BLaER1 treated with 17β-estradiol and CSF1 and Interleukin-3, amounts not matched to agents 10 nM and 100 nM (cell line): ENCODE measurements at regions not wholly inside any gene's neighbourhood (a gene's known extent, or its start where the extent isn't known, plus 50 kb on each side); places are given as distances from the start of the nearest gene placed in this dataset.

ENCODE experiments used
- H3K27ac ChIP-seq, 11 experiments: shearing (Covaris generic); formaldehyde crosslinking; 2 replicates each; pipeline ENCODE4 v1.8.1; 2022
- H3K27me3 ChIP-seq, 11 experiments: shearing (Covaris generic); formaldehyde crosslinking; 2 replicates each; pipeline ENCODE4 v1.8.1; 2022
- H3K36me3 ChIP-seq, 11 experiments: shearing (Covaris generic); formaldehyde crosslinking; 2 replicates each; pipeline ENCODE4 v1.8.1; 2022
- H3K4me1 ChIP-seq, 10 experiments: shearing (Covaris generic); formaldehyde crosslinking; 2 replicates each; pipeline ENCODE4 v1.8.1; 2022
- H3K4me2 ChIP-seq, 11 experiments: shearing (Covaris generic); formaldehyde crosslinking; 2 replicates each; pipeline ENCODE4 v1.8.1; 2022
- H3K4me3 ChIP-seq, 10 experiments: shearing (Covaris generic); formaldehyde crosslinking; 2 replicates each; pipeline ENCODE4 v1.8.1; 2022
- H3K9ac ChIP-seq, 11 experiments: shearing (Covaris generic); formaldehyde crosslinking; 2 replicates each; pipeline ENCODE4 v1.8.1; 2022
- H3K9me3 ChIP-seq, 11 experiments: shearing (Covaris generic); formaldehyde crosslinking; replicated peaks in 1 of 11; 2 replicates each; pipeline ENCODE4 v1.8.1; 2022
- H4K20me1 ChIP-seq, 11 experiments: shearing (Covaris generic); formaldehyde crosslinking; 2 replicates each; pipeline ENCODE4 v1.8.1; 2022
- Cebpa-rat ChIP-seq, 11 experiments: shearing (Covaris generic); IDR thresholded peaks; 2 replicates each; pipeline ENCODE4 v1.8.1; 2022

DNA sequence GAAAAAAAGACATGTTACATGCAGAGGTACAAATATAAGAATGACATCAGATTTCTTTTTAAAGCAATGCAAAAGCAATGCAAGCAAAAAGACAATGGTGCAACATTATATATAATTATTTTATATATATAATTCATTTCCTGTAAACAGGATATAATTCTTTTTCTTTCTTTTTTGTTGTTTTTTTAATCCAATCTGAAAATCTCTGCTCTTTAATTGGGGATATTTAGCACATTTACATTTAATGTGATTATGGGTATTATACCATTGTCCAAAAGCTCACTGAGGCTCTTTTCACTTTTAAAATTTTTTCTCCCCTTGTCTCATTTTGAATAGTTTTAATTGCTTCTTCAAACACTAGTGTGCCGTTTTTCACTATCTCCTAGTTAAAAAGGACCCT is 148.9 kb downstream of the FGF18 start:
- Histone ChIP-seq H3K9ac (no peak overlapping the region), H3K27me3 (no peaks in the 10 kb centered on the region), H3K36me3 (no peaks in the 10 kb centered on the region), H3K4me2 (no peak overlapping the region), H3K4me3 (no peak overlapping the region), H3K9me3 (peaks cover 28 to 45% (median 33%) of the 10 kb centered on the region in 11 experiments), H4K20me1 (no peaks in the 10 kb centered on the region), H3K27ac (no peak overlapping the region), H3K4me1 (no peaks in the 10 kb centered on the region)
- no peak for TF ChIP-seq Cebpa-rat (IDR thresholded peaks at IDR 0.05)

DNA sequence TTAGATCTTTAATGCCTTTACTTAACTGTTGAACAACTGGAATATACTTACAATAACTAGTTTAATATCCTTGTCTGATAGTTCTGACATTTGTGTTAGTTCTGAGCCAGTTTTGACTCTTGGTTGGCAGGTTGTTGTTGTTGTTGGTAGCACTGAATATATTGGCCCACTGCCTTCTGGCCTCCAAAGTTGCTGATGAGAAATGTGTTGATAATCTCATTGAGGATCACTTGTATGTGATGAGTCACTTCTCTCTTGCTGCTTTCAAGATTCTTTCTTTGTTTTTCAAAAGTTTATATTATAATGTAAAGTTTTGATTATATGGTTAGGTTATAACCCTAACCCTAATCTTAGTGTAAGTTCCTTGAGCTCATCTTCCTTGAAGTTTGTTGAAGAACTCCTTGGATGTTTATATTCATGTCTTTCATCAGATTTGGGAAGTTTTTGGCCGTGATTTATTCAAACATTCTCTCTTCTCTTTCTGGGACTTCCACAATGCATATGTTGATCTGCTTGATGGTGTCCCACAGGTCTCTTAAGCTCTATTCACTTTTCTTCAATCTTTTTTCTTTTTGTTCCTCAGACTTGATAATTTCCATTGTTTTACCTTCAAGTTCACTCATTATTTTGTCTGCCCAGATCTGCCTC is 149.7 kb downstream of the FGF18 start:
- Histone ChIP-seq H3K36me3 (no peaks in the 10 kb centered on the region), H3K4me2 (no peak overlapping the region), H3K4me3 (no peak overlapping the region), H4K20me1 (no peaks in the 10 kb centered on the region), H3K9ac (no peak overlapping the region), H3K9me3 (peaks cover 28 to 37% (median 33%) of the 10 kb centered on the region in 11 experiments), H3K27ac (no peak overlapping the region), H3K27me3 (no peaks in the 10 kb centered on the region), H3K4me1 (no peaks in the 10 kb centered on the region)
- TF ChIP-seq Cebpa-rat (IDR thresholded peaks at IDR 0.05) = no peak

DNA sequence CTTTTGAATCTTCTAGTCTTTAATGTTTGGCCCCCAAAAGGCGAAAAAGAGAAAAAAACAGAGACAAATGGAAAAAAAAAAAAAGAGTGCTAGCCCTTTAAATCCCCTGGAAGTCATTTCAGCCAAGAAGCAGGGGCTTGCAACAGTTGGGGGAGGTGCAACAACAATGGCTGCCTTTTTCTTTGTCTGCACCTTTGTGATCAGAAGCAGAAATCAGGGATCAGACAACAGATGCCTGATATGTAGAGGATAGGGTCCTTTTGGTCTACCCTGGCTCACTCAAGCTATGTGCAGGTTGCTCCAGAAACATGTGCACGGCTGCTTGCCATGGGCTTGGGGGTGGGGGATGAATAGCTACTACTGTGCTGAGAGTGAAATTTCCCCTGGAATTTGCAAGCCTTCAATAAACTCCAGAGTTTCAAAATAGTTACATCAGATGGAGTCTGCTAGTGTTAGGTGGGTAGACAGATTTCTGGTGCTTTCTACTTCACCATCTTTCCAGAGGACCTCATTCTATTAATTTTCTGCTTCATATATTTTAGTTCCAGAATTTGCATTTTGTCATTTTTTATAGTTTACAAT is 150.9 kb downstream of the FGF18 start:
- Histone ChIP-seq H3K27ac (no peak overlapping the region), H3K9ac (no peak overlapping the region), H3K4me3 (no peak overlapping the region), H3K9me3 (peaks cover 28 to 36% (median 33%) of the 10 kb centered on the region in 11 experiments), H3K4me2 (no peak overlapping the region), H3K4me1 (no peaks in the 10 kb centered on the region), H3K27me3 (no peaks in the 10 kb centered on the region), H4K20me1 (no peaks in the 10 kb centered on the region), H3K36me3 (no peaks in the 10 kb centered on the region)
- TF ChIP-seq Cebpa-rat (IDR thresholded peaks at IDR 0.05) = no peak

DNA sequence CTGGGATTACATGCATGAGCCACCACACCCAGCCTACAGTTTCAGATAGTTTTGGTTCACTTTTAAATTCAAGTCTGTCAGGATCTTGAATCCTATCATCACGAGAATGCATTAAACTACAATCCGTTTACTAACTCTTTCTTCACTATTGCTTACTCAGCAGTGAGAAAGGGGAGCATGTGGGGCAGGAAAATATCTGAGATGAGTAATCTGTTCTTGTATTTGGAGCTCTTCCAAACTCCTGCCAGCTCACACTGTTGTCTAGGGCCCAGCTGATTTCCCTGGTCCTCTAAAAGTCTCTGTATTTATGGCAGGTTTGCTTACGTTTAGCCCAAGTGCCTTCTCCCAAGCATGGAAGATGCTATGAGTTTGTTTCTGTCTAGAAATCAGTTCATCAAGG is 152.2 kb downstream of the FGF18 start:
- Histone ChIP-seq H4K20me1 (no peaks in the 10 kb centered on the region), H3K36me3 (no peaks in the 10 kb centered on the region), H3K4me2 (no peak overlapping the region), H3K27ac (no peak overlapping the region), H3K27me3 (no peaks in the 10 kb centered on the region), H3K4me3 (no peak overlapping the region), H3K9ac (no peak overlapping the region), H3K9me3 (peaks cover 29 to 46% (median 39%) of the 10 kb centered on the region in 11 experiments), H3K4me1 (no peaks in the 10 kb centered on the region)
- TF ChIP-seq Cebpa-rat (IDR thresholded peaks at IDR 0.05) = no peak

DNA sequence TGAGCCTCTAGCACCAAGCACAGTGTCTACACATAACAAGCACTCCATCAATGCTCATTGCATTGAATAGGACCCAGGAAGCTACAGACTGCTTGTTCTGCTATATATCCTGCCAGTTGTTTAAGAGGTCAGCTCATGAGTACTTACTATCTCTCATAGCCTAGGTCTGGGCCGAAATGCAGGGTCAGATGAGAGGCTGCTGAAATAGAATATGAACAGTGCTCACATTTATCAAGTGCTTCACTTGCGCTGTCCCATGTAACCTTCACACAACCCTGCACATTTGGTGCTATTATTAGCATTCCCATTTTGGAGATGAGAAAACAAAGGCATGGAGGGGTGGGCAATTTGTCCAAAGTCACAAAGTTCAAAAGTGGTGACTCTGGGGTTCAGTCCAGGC is 153.6 kb downstream of the FGF18 start:
- TF ChIP-seq Cebpa-rat (IDR thresholded peaks at IDR 0.05) = no peak
- no peaks in the 10 kb centered on the region for H3K27me3 ChIP-seq
- no peak overlapping the region for H3K4me3 ChIP-seq

DNA sequence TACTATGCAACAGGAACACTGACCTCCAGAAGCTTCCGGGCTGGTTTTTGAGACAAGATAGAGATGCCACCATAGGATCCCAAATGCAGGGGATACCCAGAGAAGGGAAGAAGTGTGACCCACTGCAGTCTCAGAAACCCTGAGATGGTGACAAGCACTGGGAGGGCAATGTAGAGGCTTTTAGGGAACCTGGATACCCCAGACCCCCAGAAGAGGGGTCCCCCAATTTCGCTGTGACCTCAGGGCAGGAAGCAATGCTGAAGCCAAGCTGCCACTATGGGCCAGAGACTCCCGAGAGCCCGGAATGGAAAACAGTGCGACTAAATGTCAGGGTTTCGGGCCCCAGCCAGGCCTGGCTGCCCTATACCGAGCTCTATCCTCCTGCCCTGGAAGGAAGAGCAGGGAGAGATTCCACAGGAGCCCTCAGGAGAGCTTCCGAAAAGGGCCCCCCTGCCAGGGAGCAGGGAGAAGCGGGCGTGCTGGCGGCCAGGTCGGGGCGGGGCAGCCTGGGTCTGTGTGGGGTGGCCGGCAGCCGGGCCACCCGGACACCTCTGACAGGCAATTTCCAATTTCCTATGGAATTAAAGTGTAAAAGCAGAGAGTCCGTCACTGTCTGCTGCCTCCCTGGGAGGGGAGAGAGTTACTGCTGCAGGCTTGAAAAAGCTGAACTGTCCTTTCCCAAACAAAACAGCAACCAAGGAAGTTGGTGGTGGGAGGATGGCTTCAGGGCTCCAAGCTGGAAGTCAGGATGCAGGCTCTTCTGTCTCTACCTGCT is 154.2 kb downstream of the FGF18 start:
- Histone ChIP-seq H3K27ac (no peak overlapping the region), H3K4me3 (no peak overlapping the region), H3K36me3 (no peaks in the 10 kb centered on the region), H3K4me1 (peaks cover 0 to 10% (median 9%) of the 10 kb centered on the region in 10 experiments; a peak in 15 of 20 replicates), H3K4me2 (no peak overlapping the region), H3K27me3 (no peaks in the 10 kb centered on the region), H4K20me1 (no peaks in the 10 kb centered on the region), H3K9ac (no peak overlapping the region), H3K9me3 (peaks cover 19 to 34% (median 27%) of the 10 kb centered on the region in 11 experiments)
- no peak for TF ChIP-seq Cebpa-rat (IDR thresholded peaks at IDR 0.05)

More for the DNA sequence above, 153.6 kb downstream of the FGF18 start:
- Histone ChIP-seq H3K4me2 (no peak overlapping the region), H3K36me3 (no peaks in the 10 kb centered on the region), H3K4me1 (peaks cover 0 to 4% (median 3%) of the 10 kb centered on the region in 10 experiments; a peak in 15 of 20 replicates), H3K27ac (no peak overlapping the region), H4K20me1 (no peaks in the 10 kb centered on the region), H3K9ac (no peak overlapping the region), H3K9me3 (peaks cover 26 to 40% (median 33%) of the 10 kb centered on the region in 11 experiments)

DNA sequence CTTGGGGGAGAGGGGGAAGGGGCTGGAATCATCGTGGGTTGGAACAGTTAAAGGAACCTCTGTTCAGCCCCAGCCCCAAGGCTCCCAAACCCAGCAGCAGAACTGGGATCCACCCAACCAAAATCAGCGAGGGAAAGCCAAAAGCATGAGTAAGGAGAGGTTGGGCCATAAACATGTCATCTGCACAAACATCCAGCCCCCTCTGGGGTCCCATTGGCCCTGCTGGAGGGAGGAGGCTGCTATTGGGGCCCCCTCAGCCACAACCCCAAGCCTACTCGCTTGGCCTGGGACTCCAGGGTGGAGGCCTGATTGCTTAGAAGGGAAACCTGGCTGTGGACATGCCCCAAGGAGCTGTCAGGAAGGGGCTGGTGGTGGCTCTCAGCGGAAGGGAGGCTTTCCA is 154.9 kb downstream of the FGF18 start:
- no peaks in the 10 kb centered on the region for H3K27me3 ChIP-seq
- H4K20me1 ChIP-seq = no peaks in the 10 kb centered on the region
- no peak overlapping the region for H3K27ac ChIP-seq
- TF ChIP-seq Cebpa-rat (IDR thresholded peaks at IDR 0.05) = no peak
- peaks cover 12 to 27% (median 19%) of the 10 kb centered on the region in 11 experiments; a peak in 21 of 22 replicates for H3K9me3 ChIP-seq
- no peak overlapping the region for H3K9ac ChIP-seq
- no peak overlapping the region for H3K4me3 ChIP-seq
- peaks cover 0 to 16% (median 12%) of the 10 kb centered on the region in 10 experiments; a peak in 15 of 20 replicates for H3K4me1 ChIP-seq
- H3K36me3 ChIP-seq = no peaks in the 10 kb centered on the region
- H3K4me2 ChIP-seq = no peak overlapping the region

DNA sequence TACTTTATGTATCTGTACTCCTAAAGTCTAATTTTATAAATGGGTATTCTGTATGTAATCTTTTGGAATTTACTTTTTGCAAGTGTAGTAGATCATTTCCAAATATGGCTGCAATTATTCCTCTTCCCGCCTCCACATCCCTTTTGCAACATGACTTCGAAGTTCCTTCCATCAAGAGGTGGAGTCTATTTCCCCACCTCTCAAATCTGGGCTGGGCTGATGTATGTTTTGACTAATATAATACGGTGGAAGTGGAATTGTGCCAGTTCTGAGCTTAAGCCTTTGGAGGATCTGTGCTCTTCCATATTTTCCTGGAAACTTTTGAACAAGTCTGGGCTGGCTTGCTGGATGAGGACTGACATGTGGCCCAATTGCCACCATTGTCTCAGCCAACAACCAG is 155.9 kb downstream of the FGF18 start:
- Histone ChIP-seq H3K36me3 (no peaks in the 10 kb centered on the region), H3K4me3 (no peak overlapping the region), H4K20me1 (no peaks in the 10 kb centered on the region), H3K27ac (no peak overlapping the region), H3K9me3 (peaks cover 2 to 17% (median 9%) of the 10 kb centered on the region in 11 experiments; a peak in 21 of 22 replicates), H3K4me2 (no peak overlapping the region), H3K27me3 (no peaks in the 10 kb centered on the region), H3K4me1 (peaks cover 0 to 16% (median 12%) of the 10 kb centered on the region in 10 experiments; a peak in 15 of 20 replicates), H3K9ac (no peak overlapping the region)
- TF ChIP-seq Cebpa-rat (IDR thresholded peaks at IDR 0.05) = no peak

GRCh38 chr5:171575808-171576207 is 156.4 kb downstream of the FGF18 start:
- Histone ChIP-seq H3K4me1 (peaks cover 0 to 16% (median 12%) of the 10 kb centered on the region in 10 experiments; a peak in 15 of 20 replicates), H3K27ac (no peak overlapping the region), H4K20me1 (no peaks in the 10 kb centered on the region), H3K27me3 (no peaks in the 10 kb centered on the region), H3K36me3 (no peaks in the 10 kb centered on the region), H3K9me3 (peaks cover 0 to 13% (median 7%) of the 10 kb centered on the region in 11 experiments; a peak in 14 of 22 replicates), H3K4me2 (no peak overlapping the region), H3K9ac (no peak overlapping the region), H3K4me3 (no peak overlapping the region)
- no peak for TF ChIP-seq Cebpa-rat (IDR thresholded peaks at IDR 0.05)
